ENCODE measurements at regions not wholly inside any gene's neighbourhood (a gene's known extent, or its start where the extent isn't known, plus 50 kb on each side); places are given as distances from the start of the nearest gene placed in this dataset.

DNA sequence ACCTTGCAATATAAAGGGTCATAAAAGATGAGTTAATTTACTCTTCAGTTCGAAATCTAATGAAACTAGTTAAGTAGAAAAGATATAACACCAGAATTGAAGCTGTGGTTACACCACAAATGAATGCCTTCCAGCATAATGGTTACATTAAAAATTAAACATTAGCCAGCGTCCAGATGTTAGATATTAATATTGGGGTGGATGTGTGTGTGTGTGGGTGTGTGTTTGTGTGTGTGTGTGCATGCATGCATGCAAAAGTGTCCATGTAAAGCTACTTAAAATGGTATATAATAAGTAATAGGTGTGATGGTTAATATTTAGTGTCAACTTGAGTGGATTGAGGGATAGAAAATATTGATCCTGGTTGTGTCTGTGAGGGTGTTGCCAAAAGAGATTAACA is 170.4 kb upstream of the FN1 start:
- no peak for DNase-seq
- POLR2A ChIA-PET, result no interaction called here
- no peaks in the 10 kb centered on the region for H3K27me3 Mint-ChIP-seq
- no peaks in the 10 kb centered on the region for H3K36me3 Mint-ChIP-seq (ENCODE audit: low read depth)
- no peak overlapping the region for H3K4me3 Mint-ChIP-seq
- CTCF ChIA-PET, result no interaction called here
- H3K4me1 Mint-ChIP-seq, result no peaks in the 10 kb centered on the region
- H3K27ac Mint-ChIP-seq, result no peak overlapping the region
- no peaks in the 10 kb centered on the region for H3K9me3 Mint-ChIP-seq

GRCh38 chr2:215605214-215605613 is 169.3 kb upstream of the FN1 start:
- no peaks in the 10 kb centered on the region for H3K4me1 Mint-ChIP-seq
- no peak overlapping the region for H3K27ac Mint-ChIP-seq
- ChIA-PET POLR2A (no interaction called here), CTCF (no interaction called here)
- H3K27me3 Mint-ChIP-seq, result peaks cover 2% of the 10 kb centered on the region
- DNase-seq, result no peak
- H3K36me3 Mint-ChIP-seq (ENCODE audit: low read depth), result no peaks in the 10 kb centered on the region
- no peaks in the 10 kb centered on the region for H3K9me3 Mint-ChIP-seq
- H3K4me3 Mint-ChIP-seq, result no peak overlapping the region

DNA sequence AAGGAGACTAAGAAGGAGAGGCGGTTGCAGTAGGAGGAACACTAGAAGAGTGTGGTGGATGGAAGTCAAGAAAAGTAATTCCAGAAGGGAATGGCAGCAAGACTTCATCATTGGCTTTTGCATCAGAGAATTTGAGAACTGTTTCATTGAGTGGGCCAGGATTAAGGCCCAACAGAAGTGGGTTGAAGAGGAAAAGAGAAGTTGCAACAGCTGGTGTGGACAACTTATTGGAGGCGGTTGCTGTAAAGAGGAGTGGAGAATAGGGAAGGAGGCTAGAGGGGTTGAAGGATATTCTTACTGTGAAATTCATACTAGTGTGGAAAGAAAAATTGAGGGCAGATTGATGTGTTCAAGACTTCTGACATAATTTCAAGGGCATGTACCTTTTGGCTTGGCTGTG is 168.7 kb upstream of the FN1 start:
- Mint-ChIP-seq H3K9me3 (no peaks in the 10 kb centered on the region), H3K27ac (no peak overlapping the region), H3K4me1 (no peaks in the 10 kb centered on the region), H3K27me3 (peaks cover 2% of the 10 kb centered on the region), H3K36me3 (ENCODE audit: low read depth) (no peaks in the 10 kb centered on the region), H3K4me3 (no peak overlapping the region)
- CTCF ChIA-PET, result no interaction called here
- DNase-seq, result no peak
- POLR2A ChIA-PET, result no interaction called here

DNA sequence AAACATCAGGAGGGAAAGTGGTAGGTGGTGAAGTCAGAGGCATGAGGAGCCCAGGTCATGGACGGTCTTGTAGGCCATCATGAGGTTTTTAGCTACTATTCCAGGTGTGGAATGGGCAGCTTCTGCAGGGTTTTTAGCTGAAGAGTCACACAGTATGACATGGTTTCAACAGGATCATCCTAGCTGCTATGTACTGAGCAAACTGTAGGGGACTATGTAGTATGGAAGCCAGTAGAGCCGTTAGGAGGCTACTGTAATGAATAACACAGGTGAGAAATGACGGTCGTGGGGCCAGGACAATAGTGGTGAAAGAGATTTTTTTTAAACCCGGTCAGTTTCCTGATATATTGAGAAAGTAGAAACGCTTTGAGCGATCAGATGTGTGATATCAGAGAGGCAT is 167.6 kb upstream of the FN1 start:
- H3K36me3 Mint-ChIP-seq (ENCODE audit: low read depth), result no peaks in the 10 kb centered on the region
- no peak overlapping the region for H3K4me3 Mint-ChIP-seq
- POLR2A ChIA-PET, result no interaction called here

DNA sequence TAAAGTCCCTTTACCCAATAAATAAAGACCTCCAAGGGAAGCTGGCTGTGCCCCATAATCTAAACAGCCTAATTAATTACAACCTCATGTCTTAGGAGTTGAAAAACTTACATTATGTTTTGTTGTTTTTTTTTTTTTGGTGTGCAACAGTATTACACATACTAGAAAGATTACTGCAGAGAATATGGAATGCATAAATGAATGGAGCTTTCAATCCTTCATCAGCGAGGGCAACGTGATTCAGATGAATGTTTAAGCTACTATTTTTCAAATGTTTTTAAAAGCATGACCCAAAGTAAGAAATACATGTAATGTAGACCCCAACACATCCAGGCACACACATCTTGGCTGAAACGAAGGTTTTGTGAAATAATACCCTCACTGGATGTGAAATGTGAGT is 167.1 kb upstream of the FN1 start:
- Mint-ChIP-seq H3K4me3 (no peak overlapping the region), H3K27me3 (peaks cover 2% of the 10 kb centered on the region), H3K27ac (no peak overlapping the region), H3K9me3 (no peaks in the 10 kb centered on the region), H3K36me3 (ENCODE audit: low read depth) (no peaks in the 10 kb centered on the region), H3K4me1 (no peaks in the 10 kb centered on the region)
- ChIA-PET POLR2A (no interaction called here), CTCF (interaction anchor here (1.1 kb wide), 1 partner anchor 9 kb away, joined by 3 read pairs; no protein-coding TSS in a partner anchor)
- DNase-seq, result no peak

More for the DNA sequence above, 167.6 kb upstream of the FN1 start:
- Mint-ChIP-seq H3K27ac (no peak overlapping the region), H3K9me3 (no peaks in the 10 kb centered on the region), H3K27me3 (peaks cover 2% of the 10 kb centered on the region), H3K4me1 (no peaks in the 10 kb centered on the region)
- no peak for DNase-seq
- CTCF ChIA-PET, result interaction anchor here (1.1 kb wide), 1 partner anchor 9 kb away, joined by 3 read pairs; no protein-coding TSS in a partner anchor

DNA sequence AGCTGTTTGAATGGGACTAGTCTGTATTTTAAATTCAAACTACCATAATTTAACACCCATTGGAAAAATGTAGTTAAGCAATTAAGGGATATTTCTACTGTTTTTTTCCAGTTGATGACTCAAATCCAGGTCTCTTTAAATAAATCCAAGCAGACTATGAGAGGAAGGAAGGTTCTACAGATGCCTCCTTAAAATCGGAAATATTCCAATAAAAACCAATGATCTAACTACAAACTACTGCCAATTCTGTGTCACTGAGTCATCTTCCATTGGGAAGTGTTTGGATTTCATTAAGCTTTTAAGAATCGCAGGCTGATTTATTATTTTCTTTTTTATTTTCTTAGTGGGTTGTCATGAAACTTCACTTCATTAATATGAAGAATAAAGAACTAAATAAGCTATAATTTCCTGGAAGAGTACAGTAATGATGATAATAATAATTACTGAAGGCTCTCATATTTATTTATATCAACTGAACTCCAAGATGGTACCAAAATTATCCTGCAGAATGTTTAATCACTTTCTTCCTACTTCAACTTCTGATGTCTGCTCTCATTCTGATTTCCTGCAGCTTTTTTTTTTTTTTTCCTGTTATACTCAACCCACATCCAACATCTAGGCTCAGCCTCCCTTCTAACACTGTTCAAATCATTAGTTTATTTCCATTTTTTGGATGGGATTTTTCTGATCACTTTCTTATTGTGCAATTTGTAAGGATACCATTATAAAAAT is 166.3 kb upstream of the FN1 start:
- POLR2A ChIA-PET, result no interaction called here
- no peak overlapping the region for H3K27ac Mint-ChIP-seq
- no peak overlapping the region for H3K4me3 Mint-ChIP-seq
- peaks cover 8% of the 10 kb centered on the region for H3K27me3 Mint-ChIP-seq
- no peaks in the 10 kb centered on the region for H3K4me1 Mint-ChIP-seq
- H3K36me3 Mint-ChIP-seq (ENCODE audit: low read depth), result no peaks in the 10 kb centered on the region
- H3K9me3 Mint-ChIP-seq, result no peaks in the 10 kb centered on the region
- CTCF ChIA-PET, result interaction anchor here (0.7 to 1.5 kb wide), 3 partner anchors 8 to 14 kb away, joined by 3 read pairs; no protein-coding TSS in a partner anchor
- no peak for DNase-seq

DNA sequence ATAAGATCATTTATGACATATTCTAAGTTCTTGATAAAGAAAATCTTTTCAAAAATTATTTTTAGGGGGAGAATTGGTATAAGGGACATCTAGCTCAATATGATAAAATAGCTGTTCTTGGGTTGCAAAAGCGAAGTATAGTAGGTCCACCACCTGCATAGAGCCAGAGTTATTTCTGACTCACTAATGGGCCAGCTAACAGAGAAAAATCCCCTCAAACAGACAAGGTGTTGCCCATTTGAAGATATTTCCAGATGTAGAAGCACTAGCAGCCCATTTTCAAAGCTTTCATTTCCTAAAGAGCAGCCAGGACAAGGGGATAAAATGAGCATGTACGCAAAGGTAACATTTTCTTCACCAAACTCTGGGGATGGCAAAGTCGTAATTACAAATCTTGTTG is 165.7 kb upstream of the FN1 start:
- Mint-ChIP-seq H3K9me3 (no peaks in the 10 kb centered on the region), H3K36me3 (ENCODE audit: low read depth) (no peaks in the 10 kb centered on the region)
- CTCF ChIA-PET, result interaction anchor here (0.7 to 1.5 kb wide), 2 partner anchors 8 to 14 kb away, joined by 3 read pairs; no protein-coding TSS in a partner anchor

DNA sequence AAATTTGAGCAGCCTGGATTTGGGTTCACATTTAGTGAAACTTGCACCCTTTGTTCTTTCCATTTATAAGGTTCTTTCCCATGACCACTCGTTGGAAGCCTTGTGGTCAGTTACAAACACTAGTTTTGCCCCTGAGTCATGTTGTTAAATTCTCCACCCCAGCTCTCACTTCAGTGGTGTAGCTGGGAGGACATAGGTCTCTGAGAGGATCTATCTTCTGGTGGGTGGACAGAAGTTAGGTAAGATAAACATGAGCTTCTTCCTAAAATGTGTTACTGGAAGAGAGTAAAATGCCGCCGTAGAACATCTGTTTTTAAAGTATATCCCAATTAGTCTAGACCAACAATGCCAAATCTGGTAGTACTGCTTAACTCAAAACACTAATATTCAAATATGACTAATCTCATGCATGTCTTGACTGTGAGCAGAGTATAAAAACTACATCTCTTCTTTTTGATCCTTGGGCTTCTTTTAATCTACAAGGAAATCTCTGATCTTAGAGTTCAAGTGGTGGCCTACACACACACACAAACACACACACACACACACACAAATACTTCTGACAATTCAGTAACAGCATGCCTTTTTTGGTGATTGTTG is 162.6 kb upstream of the FN1 start:
- Mint-ChIP-seq H3K36me3 (ENCODE audit: low read depth) (no peaks in the 10 kb centered on the region), H3K27ac (no peak overlapping the region), H3K27me3 (peaks cover 9% of the 10 kb centered on the region), H3K4me3 (no peak overlapping the region), H3K4me1 (no peaks in the 10 kb centered on the region), H3K9me3 (no peaks in the 10 kb centered on the region)
- ChIA-PET CTCF (no interaction called here), POLR2A (no interaction called here)
- DNase-seq, result no peak

More for the DNA sequence above, 165.7 kb upstream of the FN1 start:
- Mint-ChIP-seq H3K4me1 (no peaks in the 10 kb centered on the region), H3K27me3 (peaks cover 9% of the 10 kb centered on the region), H3K4me3 (no peak overlapping the region), H3K27ac (no peak overlapping the region)
- POLR2A ChIA-PET, result no interaction called here
- DNase-seq, result no peak

DNA sequence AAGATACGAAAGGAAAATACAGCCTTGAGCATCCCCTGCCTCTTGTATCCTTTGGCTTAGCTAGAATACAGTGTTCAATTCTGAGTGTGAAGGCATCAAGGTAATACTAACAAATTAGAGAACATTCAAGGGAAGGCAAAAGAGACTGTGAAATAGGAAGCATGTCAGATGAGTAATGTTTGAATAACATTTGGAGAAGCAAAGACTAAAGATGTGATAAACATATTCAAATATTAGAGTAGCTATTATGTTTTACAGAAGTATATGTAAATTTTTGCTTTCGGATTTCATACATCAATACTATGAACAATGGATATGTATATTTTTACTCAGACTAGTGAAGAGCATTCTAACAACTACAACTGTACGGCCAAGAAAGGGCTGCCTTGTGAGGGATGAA is 161.7 kb upstream of the FN1 start:
- H3K4me1 Mint-ChIP-seq, result no peaks in the 10 kb centered on the region
- H3K9me3 Mint-ChIP-seq, result no peaks in the 10 kb centered on the region
- H3K4me3 Mint-ChIP-seq, result no peak overlapping the region
- no peak overlapping the region for H3K27ac Mint-ChIP-seq
- ChIA-PET CTCF (no interaction called here), POLR2A (no interaction called here)
- H3K36me3 Mint-ChIP-seq (ENCODE audit: low read depth), result no peaks in the 10 kb centered on the region
- no peak for DNase-seq
- H3K27me3 Mint-ChIP-seq, result peaks cover 9% of the 10 kb centered on the region

DNA sequence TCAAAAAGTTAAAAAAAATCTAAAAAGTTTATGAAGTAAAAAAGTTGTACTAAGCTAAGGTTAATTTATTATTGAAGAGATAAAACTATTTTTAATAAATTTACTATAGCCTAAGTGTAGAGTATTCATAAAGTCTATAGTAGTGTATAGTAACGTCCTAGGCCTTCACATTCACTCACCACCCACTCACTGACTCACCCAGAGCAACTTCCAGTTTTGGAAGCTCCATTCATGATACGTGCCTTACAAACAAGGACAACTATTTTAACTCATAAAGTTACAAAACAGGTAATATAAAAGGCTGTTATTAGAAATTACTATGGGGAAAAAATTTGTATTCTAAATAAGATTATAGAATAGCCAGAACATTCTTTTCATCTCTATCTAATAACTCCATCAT is 158.9 kb upstream of the FN1 start:
- POLR2A ChIA-PET, result no interaction called here
- peaks cover 7% of the 10 kb centered on the region for H3K27me3 Mint-ChIP-seq
- no peak overlapping the region for H3K4me3 Mint-ChIP-seq
- no peak overlapping the region for H3K27ac Mint-ChIP-seq
- CTCF ChIA-PET, result interaction anchor here (1.4 kb wide), 1 partner anchor 8 kb away, joined by 3 read pairs; no protein-coding TSS in a partner anchor
- H3K36me3 Mint-ChIP-seq (ENCODE audit: low read depth), result no peaks in the 10 kb centered on the region
- H3K4me1 Mint-ChIP-seq, result no peaks in the 10 kb centered on the region
- no peaks in the 10 kb centered on the region for H3K9me3 Mint-ChIP-seq
- no peak for DNase-seq

- no peak overlapping the region for H3K27ac Mint-ChIP-seq
- no peak overlapping the region for H3K4me3 Mint-ChIP-seq
- H3K36me3 Mint-ChIP-seq (ENCODE audit: low read depth), result no peaks in the 10 kb centered on the region
- ChIA-PET POLR2A (no interaction called here), CTCF (no interaction called here)
- no peaks in the 10 kb centered on the region for H3K4me1 Mint-ChIP-seq
- no peak for DNase-seq
- H3K27me3 Mint-ChIP-seq, result no peaks in the 10 kb centered on the region
- H3K9me3 Mint-ChIP-seq, result no peaks in the 10 kb centered on the region
These were observed 154.3 kb upstream of the FN1 start for GRCh38 chr2:215590010-215590745.

GRCh38 chr2:215583881-215584280 is 148.0 kb upstream of the FN1 start:
- H3K4me3 Mint-ChIP-seq, result no peak overlapping the region
- CTCF ChIA-PET, result no interaction called here
- H3K9me3 Mint-ChIP-seq, result no peaks in the 10 kb centered on the region
- H3K27ac Mint-ChIP-seq, result no peak overlapping the region
- H3K36me3 Mint-ChIP-seq (ENCODE audit: low read depth), result no peaks in the 10 kb centered on the region
- POLR2A ChIA-PET, result no interaction called here
- no peaks in the 10 kb centered on the region for H3K27me3 Mint-ChIP-seq
- no peak for DNase-seq
- H3K4me1 Mint-ChIP-seq, result no peaks in the 10 kb centered on the region

DNA sequence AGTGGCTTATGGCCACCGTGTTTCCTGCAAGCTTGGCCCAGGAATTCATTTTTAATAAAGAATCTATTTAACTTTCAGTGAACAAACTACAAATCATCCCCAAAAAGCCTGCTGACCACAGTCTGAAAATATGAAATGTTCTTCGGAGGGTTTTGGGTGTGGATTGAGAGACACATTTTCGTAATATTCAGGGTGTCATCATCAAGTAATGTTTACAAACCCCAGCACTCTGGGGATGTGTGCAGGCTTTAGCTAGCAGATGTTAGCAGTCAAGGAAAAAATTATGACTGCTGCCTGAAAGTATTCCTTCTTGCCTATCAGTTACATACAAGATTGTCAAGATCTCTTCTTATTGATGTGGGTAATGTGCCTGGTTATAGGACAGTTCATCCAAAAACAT is 143.9 kb upstream of the FN1 start:
- H3K4me1 Mint-ChIP-seq, result no peaks in the 10 kb centered on the region
- ChIA-PET CTCF (no interaction called here), POLR2A (no interaction called here)
- DNase-seq, result no peak
- no peaks in the 10 kb centered on the region for H3K36me3 Mint-ChIP-seq (ENCODE audit: low read depth)
- no peaks in the 10 kb centered on the region for H3K27me3 Mint-ChIP-seq
- H3K4me3 Mint-ChIP-seq, result no peak overlapping the region
- no peaks in the 10 kb centered on the region for H3K9me3 Mint-ChIP-seq
- H3K27ac Mint-ChIP-seq, result no peak overlapping the region

Data from activated CD4-positive, alpha-beta T cell treated with anti-CD3 and anti-CD28 coated beads, Interleukin-2, amount 10 ng/mL, durations not matched to agents 7 days and 5 days (primary cell).